ENCODE measurements at regions not wholly inside any gene's neighbourhood (a gene's known extent, or its start where the extent isn't known, plus 50 kb on each side); places are given as distances from the start of the nearest gene placed in this dataset.
A peak's percentile ranks its signal among the peaks of the same experiment; 100 is the strongest.

- peak; percentile 74 for DNase-seq
Measured at GRCh38 chr17:81345228-81346089, 49.8 kb upstream of the BAHCC1 start.
